ENCODE measurements at regions not wholly inside any gene's neighbourhood (a gene's known extent, or its start where the extent isn't known, plus 50 kb on each side); places are given as distances from the start of the nearest gene placed in this dataset.

DNA sequence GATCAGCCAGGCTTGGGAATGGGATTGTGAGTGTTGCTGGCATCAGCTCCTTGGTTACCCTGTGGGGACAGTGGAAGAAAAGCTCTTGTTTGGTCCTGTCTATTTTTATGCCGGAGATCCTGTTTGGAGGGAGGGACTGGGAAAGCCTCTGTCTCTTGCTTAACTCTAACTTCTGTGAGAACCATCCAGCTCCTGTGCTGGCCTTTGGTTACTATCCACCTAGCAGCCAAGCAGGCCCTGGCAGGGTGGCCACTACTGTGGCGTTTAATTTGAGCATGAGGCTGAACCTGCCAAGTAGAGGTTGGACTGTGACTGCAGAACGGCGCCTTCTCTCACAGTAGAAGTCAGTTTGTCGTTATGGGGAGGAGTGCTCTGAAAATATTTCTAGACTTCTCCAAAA lies 193.3 kb downstream of the UTRN start:
- peaks cover 14% of the 10 kb centered on the region for H3K4me1 ChIP-seq (ENCODE audit: insufficient read depth, low read length)
- H3K27me3 ChIP-seq (ENCODE audit: control insufficient read depth in 1 of 2, insufficient read depth in 2 of 2, low read length in 2 of 2): no peaks in the 10 kb centered on the region
- no peaks in the 10 kb centered on the region for H3K9me3 ChIP-seq (ENCODE audit: low read length)
- CTCF ChIA-PET (ENCODE audit: low intra/inter-chr PET ratio, low total read pairs): no interaction called here
- H3K27ac ChIP-seq (ENCODE audit: extremely low read length, insufficient read depth, low read length): no peak overlapping the region
- TF ChIP-seq TBP (CRISPR knock-in tag; IDR thresholded peaks at IDR 0.05): no peak
- peak; percentile 56 for TF ChIP-seq RBM22 (optimal IDR thresholded peaks at IDR 0.05; ENCODE audit: low read length)
- in situ Hi-C loops (cut with HindIII; ENCODE audit: extremely low pct_ligation_motif_present, low pct_unique_long_range_greater_than_20kb) (no loop called here), intact Hi-C loops (cut with micrococcal nuclease; ENCODE audit: unreplicated experiment) (no loop called here)
- peaks cover 36 to 75% of the 10 kb centered on the region in 2 experiments for H3K36me3 ChIP-seq (replicated peaks in 1 of 2; ENCODE audit: control insufficient read depth in 1 of 2, insufficient read depth in 2 of 2, low read length in 2 of 2)
- ATAC-seq (peak; percentile 17; the same call in 2 of the 3 replicates), FAIRE-seq (no peak), DNase-seq (ENCODE audit: low spot score) (no peak)
- no peaks in the 10 kb centered on the region for H3K79me2 ChIP-seq (ENCODE audit: insufficient read depth, low read length)
- BruUV-seq (replicated peaks): no TSS peak
- H3K9ac ChIP-seq (ENCODE audit: insufficient read depth, low read depth, low read length): no peak overlapping the region
- no peak overlapping the region for H2AFZ ChIP-seq (ENCODE audit: low read length)
- H3K4me3 ChIP-seq (replicated peaks in 1 of 3; ENCODE audit: insufficient read depth in 1 of 3, low read depth in 2 of 3, low read length in 3 of 3): no peak overlapping the region
- H3K4me2 ChIP-seq (ENCODE audit: low read depth, low read length): no peak overlapping the region
- POLR2A ChIA-PET: no interaction called here
- 97% methylated on average over 5 of the region's 5 CpGs for WGBS (ENCODE audit: low lambda C conversion rate)
- H4K20me1 ChIP-seq (ENCODE audit: insufficient read depth, low read length): no peaks in the 10 kb centered on the region

DNA sequence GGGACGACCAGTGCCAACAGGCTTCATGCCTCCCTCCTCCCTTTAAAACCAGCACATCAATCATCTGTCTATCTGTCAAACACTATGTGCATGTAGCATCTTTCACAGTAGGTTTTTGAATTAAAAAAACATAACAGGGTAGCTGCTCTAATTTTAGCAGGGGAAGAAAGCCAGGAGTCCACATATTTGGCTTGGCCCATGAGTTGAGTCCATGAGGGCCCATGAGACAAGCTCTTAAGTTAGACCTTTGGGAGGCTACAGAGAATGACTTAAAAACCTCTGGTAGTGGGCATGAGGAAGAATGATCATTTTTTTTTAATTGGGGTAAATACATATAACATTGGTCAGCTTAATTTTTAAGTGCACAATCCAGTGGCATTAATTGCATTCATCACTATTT lies 194.9 kb downstream of the UTRN start:
- ATAC-seq: no peak
- BruUV-seq (replicated peaks): no TSS peak
- intact Hi-C loops (cut with micrococcal nuclease; ENCODE audit: unreplicated experiment) (loop anchor here (5.0 kb wide), 1 partner anchor 903 kb away; no protein-coding TSS in a partner anchor), in situ Hi-C loops (cut with HindIII; ENCODE audit: extremely low pct_ligation_motif_present, low pct_unique_long_range_greater_than_20kb) (loop anchor here (5.0 kb wide), 1 partner anchor 373 kb away; no protein-coding TSS in a partner anchor)
- no peak for DNase-seq (ENCODE audit: low spot score)
- Histone ChIP-seq H3K27ac (ENCODE audit: extremely low read length, insufficient read depth, low read length) (no peak overlapping the region), H3K4me1 (ENCODE audit: insufficient read depth, low read length) (peaks cover 14% of the 10 kb centered on the region), H3K36me3 (replicated peaks in 1 of 2; ENCODE audit: control insufficient read depth in 1 of 2, insufficient read depth in 2 of 2, low read length in 2 of 2) (peaks cover 30 to 68% of the 10 kb centered on the region in 2 experiments), H3K9me3 (ENCODE audit: low read length) (no peaks in the 10 kb centered on the region), H2AFZ (ENCODE audit: low read length) (no peak overlapping the region), H4K20me1 (ENCODE audit: insufficient read depth, low read length) (no peaks in the 10 kb centered on the region), H3K27me3 (ENCODE audit: control insufficient read depth in 1 of 2, insufficient read depth in 2 of 2, low read length in 2 of 2) (no peaks in the 10 kb centered on the region), H3K4me2 (ENCODE audit: low read depth, low read length) (no peak overlapping the region), H3K4me3 (replicated peaks in 1 of 3; ENCODE audit: insufficient read depth in 1 of 3, low read depth in 2 of 3, low read length in 3 of 3) (no peak overlapping the region), H3K79me2 (ENCODE audit: insufficient read depth, low read length) (no peaks in the 10 kb centered on the region), H3K9ac (ENCODE audit: insufficient read depth, low read depth, low read length) (no peak overlapping the region)
- 91% methylated on average over 1 of the region's 1 CpG for WGBS (ENCODE audit: low lambda C conversion rate)
- ChIA-PET CTCF (ENCODE audit: low intra/inter-chr PET ratio, low total read pairs) (no interaction called here), POLR2A (no interaction called here)
- FAIRE-seq: no peak
- TF ChIP-seq MATR3 (CRISPR knock-in tag; IDR thresholded peaks at IDR 0.05) (no peak), ZNF777 (CRISPR knock-in tag; IDR thresholded peaks at IDR 0.05) (no peak), SALL1 (CRISPR knock-in tag; IDR thresholded peaks at IDR 0.05) (no peak)

All from HepG2 (cell line).